WERI-Rb-1 (cell line): ENCODE measurements at regions not wholly inside any gene's neighbourhood (a gene's known extent, or its start where the extent isn't known, plus 50 kb on each side); places are given as distances from the start of the nearest gene placed in this dataset.

Experiments used
- DNase-seq: peaks from one replicate; pipeline ENCODE4 v3.0.0-alpha.2; 2020
- H3K27ac ChIP-seq: fragments of 250-450 bp; sonication (Bioruptor Pico); 2 replicates; pipeline ENCODE4 v1.5.1; 2020; ENCODE audit warnings: mild to moderate bottlenecking, moderate library complexity
- H3K27me3 ChIP-seq: fragments of 250-450 bp; sonication (Bioruptor Pico); 2 replicates; pipeline ENCODE4 v1.5.1; 2021; ENCODE audit warnings: mild to moderate bottlenecking, low read depth, moderate library complexity; ENCODE audit not compliant: insufficient read depth, severe bottlenecking
- H3K36me3 ChIP-seq: fragments of 250-450 bp; sonication (Bioruptor Pico); 2 replicates; pipeline ENCODE4 v1.5.1; 2020; ENCODE audit warnings: mild to moderate bottlenecking, moderate library complexity
- H3K4me3 ChIP-seq: 2 replicates; pipeline ENCODE4 v1.5.1; 2011; ENCODE audit warnings: low read depth, mild to moderate bottlenecking, control low read depth, low read length
- H3K9me3 ChIP-seq: fragments of 250-450 bp; sonication (Bioruptor Pico); 2 replicates; pipeline ENCODE4 v1.5.1; 2021; ENCODE audit warnings: mild to moderate bottlenecking, moderate library complexity; ENCODE audit not compliant: severe bottlenecking
- CTCF ChIP-seq: IDR thresholded peaks from 2 replicates; pipeline ENCODE4 v1.5.1; 2011; ENCODE audit warnings: low read depth, mild to moderate bottlenecking, control low read depth, inconsistent platforms, low read length

DNA sequence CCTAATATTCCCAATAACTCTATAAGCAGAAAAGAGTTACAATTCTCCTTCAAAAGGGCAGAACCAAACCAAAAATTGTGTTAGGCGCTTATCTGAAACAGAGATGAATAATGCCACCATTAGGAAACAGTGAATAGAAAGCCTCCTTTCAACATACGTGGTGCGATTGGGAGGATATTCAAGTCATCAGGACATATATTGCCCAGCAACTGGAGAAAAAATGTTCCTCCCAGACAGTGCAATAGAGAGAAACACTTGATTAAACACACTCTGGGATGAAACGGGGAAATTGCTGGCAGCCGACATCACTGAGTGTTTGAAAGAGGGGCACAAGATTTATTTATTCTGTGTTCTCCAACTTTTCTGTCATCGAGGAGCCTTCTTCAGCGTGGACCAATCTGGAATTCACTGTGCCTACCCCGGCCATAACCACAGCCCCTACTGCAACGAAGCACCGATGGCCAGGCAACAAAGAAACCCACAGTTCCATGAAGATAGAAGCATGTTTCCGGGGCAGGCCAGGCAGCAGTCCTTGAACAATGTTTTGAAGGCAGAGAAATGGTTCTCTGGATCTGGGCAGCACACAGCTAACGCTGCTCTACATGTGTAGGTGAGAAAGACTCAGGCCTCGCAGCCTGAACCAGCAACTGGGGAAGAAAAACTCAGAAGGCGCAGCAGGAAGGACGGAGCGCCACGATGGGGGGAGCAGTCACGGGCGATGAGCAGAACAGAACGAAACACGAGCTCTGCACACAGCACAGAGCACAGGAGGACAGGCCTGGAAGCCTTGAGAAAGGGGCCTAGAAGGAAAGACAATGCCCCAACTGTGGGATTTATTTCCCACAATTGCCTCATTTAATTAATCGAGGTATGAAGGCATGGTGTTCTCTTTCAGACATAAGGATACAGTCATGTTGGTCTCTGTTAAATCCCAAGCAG is 234.2 kb upstream of the FOXQ1 start:
- H3K27me3 ChIP-seq: no peaks in the 10 kb centered on the region
- peaks cover 6% of the 10 kb centered on the region for H3K9me3 ChIP-seq
- DNase-seq: no peak
- H3K36me3 ChIP-seq: no peaks in the 10 kb centered on the region
- H3K4me3 ChIP-seq: no peak overlapping the region
- TF ChIP-seq CTCF: no peak
- no peak overlapping the region for H3K27ac ChIP-seq

DNA sequence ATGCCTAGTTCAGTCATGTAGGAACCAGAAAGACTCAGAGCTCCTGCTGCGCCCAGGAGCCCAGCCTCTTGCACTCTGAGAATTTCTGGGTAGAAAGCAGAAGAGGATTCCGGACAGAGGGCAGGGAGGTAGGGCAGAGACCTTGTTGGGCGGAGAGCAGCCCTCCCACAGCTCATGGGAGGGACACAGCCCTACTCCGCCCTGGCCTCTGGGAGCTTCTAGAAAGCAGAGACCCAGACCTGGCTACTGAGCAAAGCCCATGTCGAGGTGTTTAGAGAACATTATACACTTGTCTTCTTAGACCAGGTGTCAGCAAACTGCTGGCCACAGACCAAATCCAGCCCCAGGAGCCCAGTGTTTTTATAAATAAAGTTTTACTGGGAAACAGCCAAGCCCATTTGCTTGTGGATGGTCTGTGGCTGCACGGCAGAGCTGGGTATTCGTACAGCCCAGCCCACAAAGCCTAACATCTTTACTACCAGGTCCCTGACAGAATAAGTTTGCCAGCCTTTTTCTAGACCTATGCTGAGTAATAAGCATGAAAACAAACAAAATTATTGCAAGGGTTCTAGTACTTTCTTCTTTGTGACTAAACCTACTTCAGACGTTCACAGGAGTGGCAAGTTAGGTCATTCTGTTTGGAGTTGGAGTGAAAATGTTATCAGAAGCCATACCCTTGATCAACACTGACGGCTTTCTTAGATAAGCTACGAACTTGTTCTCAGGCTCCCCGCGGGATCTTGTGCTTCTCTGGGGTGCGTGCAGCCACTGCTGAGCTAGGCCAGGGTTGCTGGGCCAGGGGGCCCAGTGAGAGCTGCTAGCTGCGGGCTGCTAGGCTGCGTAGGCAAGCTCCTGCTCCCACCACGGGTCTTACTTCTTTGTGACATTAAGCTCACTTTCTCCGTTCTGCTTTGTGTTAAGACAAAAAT is 235.1 kb upstream of the FOXQ1 start:
- TF ChIP-seq CTCF: no peak
- DNase-seq: no peak
- no peaks in the 10 kb centered on the region for H3K27me3 ChIP-seq
- H3K36me3 ChIP-seq: no peaks in the 10 kb centered on the region
- H3K27ac ChIP-seq: no peak overlapping the region
- H3K9me3 ChIP-seq: peaks cover 6% of the 10 kb centered on the region
- H3K4me3 ChIP-seq: no peak overlapping the region

GRCh38 chr6:1075880-1076279 is 236.0 kb upstream of the FOXQ1 start:
- H3K27ac ChIP-seq: no peak overlapping the region
- DNase-seq: no peak

GRCh38 chr6:1075444-1075843 is 236.5 kb upstream of the FOXQ1 start:
- Histone ChIP-seq H3K4me3 (no peak overlapping the region), H3K9me3 (peaks cover 3% of the 10 kb centered on the region), H3K27ac (no peak overlapping the region), H3K27me3 (no peaks in the 10 kb centered on the region), H3K36me3 (no peaks in the 10 kb centered on the region)
- no peak for DNase-seq
- no peak for TF ChIP-seq CTCF

More at GRCh38 chr6:1075880-1076279, 236.0 kb upstream of the FOXQ1 start:
- peaks cover 6% of the 10 kb centered on the region for H3K9me3 ChIP-seq
- no peak for TF ChIP-seq CTCF
- no peaks in the 10 kb centered on the region for H3K27me3 ChIP-seq
- H3K36me3 ChIP-seq: no peaks in the 10 kb centered on the region
- no peak overlapping the region for H3K4me3 ChIP-seq

- no peak overlapping the region for H3K4me3 ChIP-seq
- no peaks in the 10 kb centered on the region for H3K9me3 ChIP-seq
- no peak overlapping the region for H3K27ac ChIP-seq
- no peaks in the 10 kb centered on the region for H3K27me3 ChIP-seq
- no peak for TF ChIP-seq CTCF
- H3K36me3 ChIP-seq: no peaks in the 10 kb centered on the region
- DNase-seq: no peak
These were observed 241.8 kb upstream of the FOXQ1 start for GRCh38 chr6:1070085-1070521.
